Esophagus muscularis mucosa (tissue), 4 donors: ENCODE measurements at regions not wholly inside any gene's neighbourhood (a gene's known extent, or its start where the extent isn't known, plus 50 kb on each side); places are given as distances from the start of the nearest gene placed in this dataset.
"Not testable (repeated sequence)": the region's sequence is repeated elsewhere in the genome, so short reads cannot be mapped to it uniquely, and the experiment has no call there.

Source experiments
- DNase-seq: peaks from one replicate; pipeline ENCODE4 v3.0.0-alpha.2; 2017; ENCODE audit errors: extremely low spot score
- H3K27ac ChIP-seq, 4 donors: fragments of 200-600 bp; sonication (generic); replicated peaks in 1 of 4; 1 replicate in 3 of 4; 2 replicates in 1 of 4; pipeline ENCODE4 v1.5.1; 2016 to 2019; ENCODE audit warnings: mild to moderate bottlenecking in 1 of 4
- H3K27me3 ChIP-seq, 4 donors: fragments of 200-600 bp; sonication (generic); one replicate each; pipeline versions ENCODE4 v1.5.1 to v1.6.0; 2016 to 2019
- H3K36me3 ChIP-seq, 4 donors: fragments of 200-600 bp; sonication (generic); one replicate each; pipeline ENCODE4 v1.5.1; 2016 to 2019
- H3K4me1 ChIP-seq, 4 donors: fragments of 200-600 bp; sonication (generic); one replicate each; pipeline ENCODE4 v1.5.1; 2016 to 2019
- H3K4me3 ChIP-seq, 4 donors: fragments of 200-600 bp; sonication (generic); 1 replicate in 2 of 4; 2 replicates in 2 of 4; pipeline ENCODE4 v1.5.1; 2016 to 2019; ENCODE audit warnings: mild to moderate bottlenecking in 4 of 4, moderate library complexity in 1 of 4
- H3K9me3 ChIP-seq, 4 donors: fragments of 200-600 bp; sonication (generic); 1 replicate in 3 of 4; 2 replicates in 1 of 4; pipeline ENCODE4 v1.5.1; 2016 to 2019
- CTCF ChIP-seq, 3 experiments: fragments of 200-600 bp in 2 of 3; fragments of 450-650 bp in 1 of 3; sonication (generic) in 2 of 3; IDR thresholded peaks; one replicate each; pipeline ENCODE4 v1.5.1; 2017 to 2019; ENCODE audit warnings: antibody characterized with exemption in 3 of 3, mild to moderate bottlenecking in 2 of 3, moderate library complexity in 1 of 3
- EP300 ChIP-seq: sonication (generic); formaldehyde crosslinking; IDR thresholded peaks from one replicate; pipeline ENCODE4 v1.6.1; 2017; ENCODE audit warnings: antibody characterized with exemption
- POLR2A ChIP-seq: fragments of 450-650 bp; IDR thresholded peaks from one replicate; pipeline ENCODE4 v1.6.1; 2017; ENCODE audit warnings: antibody characterized with exemption, moderate library complexity, mild to moderate bottlenecking, low read depth
- POLR2AphosphoS5 ChIP-seq, 2 donors: sonication (generic); formaldehyde crosslinking; IDR thresholded peaks; one replicate each; pipeline ENCODE4 v1.6.1; 2017; ENCODE audit warnings: antibody characterized with exemption in 2 of 2
- WGBS: methylation state at CpG from one replicate; pipeline ENCODE4 v1.1.5; 2018; 5-methylcytosine and 5-hydroxymethylcytosine counted together
- intact Hi-C: fragments of 100-400 bp; cut with DNase I; formaldehyde crosslinking; loops from one replicate; pipeline ENCODE4 v1.15.1; 2023

- Histone ChIP-seq H3K27me3 (no peaks in the 10 kb centered on the region), H3K27ac (no peak overlapping the region), H3K9me3 (no peaks in the 10 kb centered on the region), H3K4me3 (no peak overlapping the region), H3K36me3 (no peaks in the 10 kb centered on the region), H3K4me1 (no peaks in the 10 kb centered on the region)
- intact Hi-C loops = no loop called here
- 62% methylated on average over 2 of the region's 2 CpGs for WGBS
- TF ChIP-seq EP300 = no peak
- no peak for TF ChIP-seq POLR2AphosphoS5 (IDR thresholded peaks at IDR 0.05)
- TF ChIP-seq POLR2A = no peak
- TF ChIP-seq CTCF (IDR thresholded peaks at IDR 0.05) = no peak
- no peak for DNase-seq
These were observed 167.6 kb upstream of the CXorf66 start for GRCh38 chrX:140132937-140133336.

GRCh38 chrX:140123446-140123845 lies 158.1 kb upstream of the CXorf66 start:
- TF ChIP-seq CTCF (IDR thresholded peaks at IDR 0.05) (no peak), POLR2AphosphoS5 (IDR thresholded peaks at IDR 0.05) (no peak), EP300 (no peak), POLR2A (no peak)
- Histone ChIP-seq H3K36me3 (no peaks in the 10 kb centered on the region), H3K4me3 (no peak overlapping the region), H3K9me3 (peaks cover 0 to 6% (median 0%) of the 10 kb centered on the region in 4 donors), H3K27me3 (no peaks in the 10 kb centered on the region), H3K27ac (no peak overlapping the region), H3K4me1 (no peaks in the 10 kb centered on the region)
- intact Hi-C loops = no loop called here
- DNase-seq = no peak
- WGBS = 26% methylated on average over 3 of the region's 3 CpGs

GRCh38 chrX:140114059-140114458 lies 148.7 kb upstream of the CXorf66 start:
- H3K36me3 ChIP-seq, intact Hi-C loops, H3K4me1 ChIP-seq, H3K27ac ChIP-seq, H3K9me3 ChIP-seq, DNase-seq, H3K27me3 ChIP-seq, H3K4me3 ChIP-seq: not testable (repeated sequence)
- 83% methylated on average over 1 of the region's 1 CpG for WGBS

GRCh38 chrX:140110081-140110650 lies 144.8 kb upstream of the CXorf66 start:
- WGBS = 36% methylated on average over 1 of the region's 1 CpG
- intact Hi-C loops = no loop called here
- Histone ChIP-seq H3K9me3 (no peaks in the 10 kb centered on the region), H3K4me3 (no peak overlapping the region), H3K27ac (no peak overlapping the region), H3K4me1 (no peaks in the 10 kb centered on the region), H3K36me3 (no peaks in the 10 kb centered on the region), H3K27me3 (no peaks in the 10 kb centered on the region)
- no peak for TF ChIP-seq POLR2AphosphoS5 (IDR thresholded peaks at IDR 0.05)
- no peak for TF ChIP-seq CTCF (IDR thresholded peaks at IDR 0.05)
- no peak for TF ChIP-seq POLR2A
- TF ChIP-seq EP300 = no peak
- no peak for DNase-seq

- no peak for TF ChIP-seq CTCF (IDR thresholded peaks at IDR 0.05)
- no peak for TF ChIP-seq POLR2AphosphoS5 (IDR thresholded peaks at IDR 0.05)
- no peak for TF ChIP-seq EP300
- TF ChIP-seq POLR2A = no peak
- no peak for DNase-seq
- H3K4me3 ChIP-seq = no peak overlapping the region
- intact Hi-C loops = no loop called here
- no peak overlapping the region for H3K27ac ChIP-seq
- H3K9me3 ChIP-seq = no peaks in the 10 kb centered on the region
- H3K36me3 ChIP-seq = no peaks in the 10 kb centered on the region
- H3K27me3 ChIP-seq = peaks cover 0 to 5% (median 0%) of the 10 kb centered on the region in 4 donors
- no peaks in the 10 kb centered on the region for H3K4me1 ChIP-seq
- WGBS = 63% methylated on average over 3 of the region's 3 CpGs
These were observed 139.4 kb upstream of the CXorf66 start for GRCh38 chrX:140104760-140105159.
